Naive thymus-derived CD8-positive, alpha-beta T cell (primary cell): ENCODE measurements at regions not wholly inside any gene's neighbourhood (a gene's known extent, or its start where the extent isn't known, plus 50 kb on each side); places are given as distances from the start of the nearest gene placed in this dataset.
A peak's percentile ranks its signal among the peaks of the same experiment; 100 is the strongest.
"Not testable (repeated sequence)": the region's sequence is repeated elsewhere in the genome, so short reads cannot be mapped to it uniquely, and the experiment has no call there.

Experiments
- ATAC-seq, 2 donors: fragments of 150-1000 bp; cut with Tn5 transposase in 1 of 2; sonication (Bioruptor Pico), chemical (Tn5 transposase) in 1 of 2; 1 replicate in 1 of 2; 2 replicates in 1 of 2; pipeline ENCODE4 v1.10.0; 2021; ENCODE audit warnings: mild to moderate bottlenecking in 2 of 2, moderate library complexity in 2 of 2
- POLR2A ChIA-PET: fragments of 350-600 bp; sonication (Branson Sonifier 250); formaldehyde crosslinking; loops from one replicate; lab custom pipeline; 2021; ENCODE audit warnings: antibody characterized with exemption; lab: Charles Lee
- DNase-seq, 10 donors: peaks; one replicate each; pipeline versions ENCODE4 v3.0.0 to v3.0.0-alpha.2; 2020 to 2022
- H3K27ac Mint-ChIP-seq, 10 donors: one replicate each; pipeline ENCODE4 v1.8.0; 2020 to 2022; ENCODE audit warnings: mild to moderate bottlenecking in 10 of 10, mixed read lengths in 10 of 10, moderate library complexity in 4 of 10, inconsistent platforms in 1 of 10
- H3K27me3 Mint-ChIP-seq, 5 donors: one replicate each; pipeline ENCODE4 v1.8.0; 2021 to 2022; ENCODE audit warnings: mixed read lengths in 5 of 5
- H3K36me3 Mint-ChIP-seq, 3 donors: one replicate each; pipeline ENCODE4 v1.8.0; 2020 to 2022; ENCODE audit warnings: mixed read lengths in 3 of 3, mild to moderate bottlenecking in 2 of 3, inconsistent platforms in 1 of 3
- H3K4me1 Mint-ChIP-seq, 4 donors: one replicate each; pipeline ENCODE4 v1.8.0; 2021 to 2022; ENCODE audit warnings: mixed read lengths in 4 of 4
- H3K4me3 Mint-ChIP-seq, 10 donors: one replicate each; pipeline ENCODE4 v1.8.0; 2020 to 2022; ENCODE audit warnings: mild to moderate bottlenecking in 10 of 10, mixed read lengths in 10 of 10, moderate library complexity in 6 of 10, inconsistent platforms in 1 of 10
- H3K9me3 Mint-ChIP-seq, 9 donors: one replicate each; pipeline ENCODE4 v1.8.0; 2020 to 2022; ENCODE audit warnings: mixed read lengths in 9 of 9, mild to moderate bottlenecking in 3 of 9, inconsistent platforms in 1 of 9, moderate library complexity in 1 of 9

GRCh38 chr2:132276571-132276981, 114.8 kb upstream of the ANKRD30BL start:
- no peak for ATAC-seq
- Mint-ChIP-seq H3K4me1 (peaks cover 0 to 2% (median 0%) of the 10 kb centered on the region in 4 donors), H3K27ac (no peak overlapping the region), H3K27me3 (peaks cover 5 to 9% (median 6%) of the 10 kb centered on the region in 5 donors), H3K9me3 (peaks cover 0 to 23% (median 11%) of the 10 kb centered on the region in 9 donors), H3K36me3 (peaks cover 0 to 4% (median 3%) of the 10 kb centered on the region in 3 donors), H3K4me3 (no peak overlapping the region)
- POLR2A ChIA-PET = no interaction called here
- no peak for DNase-seq

- H3K4me1 Mint-ChIP-seq = peaks cover 0 to 2% (median 0%) of the 10 kb centered on the region in 4 donors
- ATAC-seq = no peak
- peaks cover 0 to 4% (median 3%) of the 10 kb centered on the region in 3 donors for H3K36me3 Mint-ChIP-seq
- DNase-seq = no peak
- POLR2A ChIA-PET = no interaction called here
- no peak overlapping the region for H3K27ac Mint-ChIP-seq
- peaks cover 7 to 16% (median 11%) of the 10 kb centered on the region in 5 donors for H3K27me3 Mint-ChIP-seq
- H3K4me3 Mint-ChIP-seq = no peak overlapping the region
- peaks cover 0 to 23% (median 12%) of the 10 kb centered on the region in 9 donors for H3K9me3 Mint-ChIP-seq
Observed at GRCh38 chr2:132278267-132278666, 116.5 kb upstream of the ANKRD30BL start.

GRCh38 chr2:132279344-132279743, 117.6 kb upstream of the ANKRD30BL start:
- Mint-ChIP-seq H3K27ac (no peak overlapping the region), H3K4me1 (peaks cover 0 to 2% (median 0%) of the 10 kb centered on the region in 4 donors), H3K36me3 (peaks cover 0 to 4% (median 3%) of the 10 kb centered on the region in 3 donors), H3K27me3 (peaks cover 5 to 16% (median 7%) of the 10 kb centered on the region in 5 donors), H3K9me3 (peaks cover 0 to 20% (median 12%) of the 10 kb centered on the region in 9 donors), H3K4me3 (no peak overlapping the region)
- DNase-seq = no peak
- ATAC-seq = no peak
- POLR2A ChIA-PET = no interaction called here

DNA sequence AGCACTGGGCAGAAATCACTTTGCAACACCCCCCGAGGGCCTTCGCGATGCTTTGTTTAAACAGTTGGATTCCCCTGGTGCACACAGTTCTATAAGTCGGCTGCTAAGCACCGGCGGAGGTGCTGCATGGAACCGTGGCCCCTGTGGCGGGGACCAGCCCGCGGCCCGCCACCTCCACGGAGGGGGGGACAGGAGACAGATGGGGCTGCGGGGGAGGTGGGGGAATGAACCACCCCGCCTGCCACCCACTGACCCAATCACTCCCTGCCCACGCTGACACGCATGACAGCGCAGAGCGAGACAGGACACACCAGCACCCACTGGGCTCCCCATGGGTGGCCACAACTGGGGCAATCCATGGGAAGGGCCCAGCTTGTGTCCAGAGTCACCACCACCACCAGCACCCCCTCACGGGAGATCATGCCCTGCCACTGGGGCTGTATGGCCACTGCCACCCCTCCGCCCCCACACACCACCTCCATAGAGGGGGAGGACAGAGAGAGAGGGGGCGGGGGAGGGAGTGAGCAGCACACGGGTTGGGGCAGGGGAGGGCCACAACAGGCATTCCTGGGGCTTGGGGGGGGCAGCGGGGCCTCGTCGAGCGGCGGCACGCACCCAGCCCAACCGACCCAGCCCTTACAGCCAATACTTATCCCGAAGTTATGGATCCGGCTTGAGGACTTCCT, 118.3 kb upstream of the ANKRD30BL start:
- no peak for ATAC-seq
- H3K27ac Mint-ChIP-seq = no peak overlapping the region
- peaks cover 0 to 20% (median 12%) of the 10 kb centered on the region in 9 donors for H3K9me3 Mint-ChIP-seq

GRCh38 chr2:132280912-132281311, 119.2 kb upstream of the ANKRD30BL start:
- DNase-seq (no peak), ATAC-seq (no peak)
- H3K27ac Mint-ChIP-seq = peak overlapping the region in 1 of 10 donors; percentile 46
- H3K4me1 Mint-ChIP-seq = peaks cover 0 to 2% (median 0%) of the 10 kb centered on the region in 4 donors
- no peak overlapping the region for H3K4me3 Mint-ChIP-seq
- peaks cover 4 to 16% (median 7%) of the 10 kb centered on the region in 5 donors for H3K27me3 Mint-ChIP-seq
- H3K36me3 Mint-ChIP-seq = peaks cover 0 to 3% (median 2%) of the 10 kb centered on the region in 3 donors
- POLR2A ChIA-PET = no interaction called here
- peaks cover 0 to 20% (median 12%) of the 10 kb centered on the region in 9 donors for H3K9me3 Mint-ChIP-seq

More for the DNA sequence above, 118.3 kb upstream of the ANKRD30BL start:
- Mint-ChIP-seq H3K4me3 (no peak overlapping the region), H3K36me3 (peaks cover 0 to 4% (median 3%) of the 10 kb centered on the region in 3 donors), H3K27me3 (peaks cover 4 to 16% (median 7%) of the 10 kb centered on the region in 5 donors), H3K4me1 (peaks cover 0 to 2% (median 0%) of the 10 kb centered on the region in 4 donors)
- DNase-seq = no peak
- POLR2A ChIA-PET = no interaction called here

GRCh38 chr2:132282104-132282503, 120.4 kb upstream of the ANKRD30BL start:
- H3K27ac Mint-ChIP-seq, H3K4me1 Mint-ChIP-seq, DNase-seq, ATAC-seq, H3K36me3 Mint-ChIP-seq, POLR2A ChIA-PET, H3K4me3 Mint-ChIP-seq: not testable (repeated sequence)
- Mint-ChIP-seq H3K27me3 (peaks cover 4 to 16% (median 6%) of the 10 kb centered on the region in 5 donors), H3K9me3 (peaks cover 0 to 16% (median 12%) of the 10 kb centered on the region in 9 donors)

- ATAC-seq = no peak
- Mint-ChIP-seq H3K4me3 (no peak overlapping the region), H3K36me3 (peaks cover 0 to 1% (median under 1%) of the 10 kb centered on the region in 3 donors), H3K27ac (no peak overlapping the region), H3K27me3 (peaks cover 4 to 15% (median 6%) of the 10 kb centered on the region in 5 donors), H3K4me1 (peaks cover 0 to under 1% (median 0%) of the 10 kb centered on the region in 4 donors), H3K9me3 (peaks cover 0 to 14% (median 6%) of the 10 kb centered on the region in 9 donors)
- POLR2A ChIA-PET = no interaction called here
- no peak for DNase-seq
Observed at GRCh38 chr2:132282911-132283310, 121.2 kb upstream of the ANKRD30BL start.

DNA sequence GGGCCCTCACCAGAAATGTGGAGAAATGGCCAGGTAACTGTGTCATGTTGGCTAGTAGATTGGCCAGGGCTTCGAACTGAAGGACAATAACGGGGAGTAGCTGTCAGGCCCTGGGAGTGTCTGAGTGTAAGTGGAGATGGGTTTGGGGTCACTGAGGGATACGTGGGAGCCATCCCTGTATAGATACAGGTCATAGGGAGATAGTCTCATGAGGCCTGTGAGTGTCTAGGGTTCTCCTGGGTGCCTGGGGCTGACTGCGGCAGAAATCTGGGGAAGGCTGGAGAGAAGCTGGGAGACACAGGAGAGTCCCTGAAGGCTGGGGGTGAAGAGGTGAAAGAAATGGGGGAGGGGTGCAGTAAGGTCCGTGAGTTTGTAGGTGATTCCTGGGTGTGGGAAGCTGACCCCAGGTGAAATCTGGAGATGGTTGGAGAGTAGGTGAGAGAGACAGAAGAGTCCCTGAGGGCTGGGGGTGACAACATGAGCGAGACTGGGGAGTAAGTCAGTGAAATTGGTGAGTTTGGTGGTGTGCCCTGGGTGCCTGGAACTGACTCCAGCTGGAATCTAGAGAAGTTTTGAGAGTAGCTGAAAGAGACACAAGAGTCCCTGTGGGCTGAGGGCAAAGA, 124.6 kb upstream of the ANKRD30BL start:
- ATAC-seq, H3K4me1 Mint-ChIP-seq, H3K9me3 Mint-ChIP-seq, H3K36me3 Mint-ChIP-seq, POLR2A ChIA-PET, H3K4me3 Mint-ChIP-seq, DNase-seq, H3K27ac Mint-ChIP-seq: not testable (repeated sequence)
- H3K27me3 Mint-ChIP-seq = peaks cover 3 to 12% (median 6%) of the 10 kb centered on the region in 5 donors

DNA sequence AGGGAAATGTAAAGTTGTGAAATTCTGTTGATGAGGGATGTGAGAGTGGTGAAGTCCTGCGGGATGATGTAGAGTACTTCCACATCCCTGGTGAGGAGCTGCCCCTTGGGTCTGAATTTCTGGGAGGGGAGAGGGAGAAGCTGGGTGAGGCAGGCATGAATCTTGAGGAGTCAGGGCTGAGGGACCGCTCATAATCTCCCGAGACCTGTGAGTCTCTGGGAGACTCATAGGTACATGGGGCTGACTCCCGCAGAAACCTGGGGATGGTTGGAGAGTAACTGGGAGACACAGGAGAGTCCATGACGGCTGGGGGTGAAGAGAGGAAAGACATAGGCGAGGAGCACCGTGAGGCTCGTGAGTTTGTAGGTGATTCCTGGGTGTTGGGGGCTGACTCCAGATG, 126.2 kb upstream of the ANKRD30BL start:
- H3K27ac Mint-ChIP-seq, H3K36me3 Mint-ChIP-seq, H3K9me3 Mint-ChIP-seq, H3K4me3 Mint-ChIP-seq, H3K27me3 Mint-ChIP-seq, H3K4me1 Mint-ChIP-seq, ATAC-seq, POLR2A ChIA-PET: not testable (repeated sequence)
- peak in 2 of 10 donors; percentile 13 to 73 for DNase-seq

GRCh38 chr2:132289138-132289537, 127.4 kb upstream of the ANKRD30BL start:
- H3K4me1 Mint-ChIP-seq, ATAC-seq, H3K27me3 Mint-ChIP-seq, H3K36me3 Mint-ChIP-seq, H3K9me3 Mint-ChIP-seq, H3K27ac Mint-ChIP-seq, H3K4me3 Mint-ChIP-seq, POLR2A ChIA-PET, DNase-seq: not testable (repeated sequence)

DNA sequence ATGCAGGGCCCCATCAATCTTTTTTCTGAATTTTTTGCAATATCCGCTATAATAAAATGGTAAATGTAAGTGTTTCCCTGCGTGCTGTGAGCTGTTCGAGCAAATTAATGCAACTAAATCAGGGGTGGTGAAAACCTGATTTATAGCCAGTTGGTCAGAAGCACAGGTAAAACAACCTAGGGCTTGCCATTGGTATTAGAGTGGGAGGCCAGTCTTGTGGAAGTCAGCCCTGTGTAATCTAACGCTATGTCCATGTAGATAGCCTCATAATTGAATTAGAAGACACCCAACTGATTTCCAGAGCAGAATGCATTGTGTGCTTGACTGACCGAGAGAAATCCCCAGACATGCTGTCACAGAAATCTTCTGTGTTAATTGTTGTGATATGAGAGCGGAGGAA, 126.8 kb upstream of the GPR39 start:
- H3K9me3 Mint-ChIP-seq, H3K4me1 Mint-ChIP-seq, DNase-seq, H3K4me3 Mint-ChIP-seq, ATAC-seq, H3K27ac Mint-ChIP-seq, H3K27me3 Mint-ChIP-seq, POLR2A ChIA-PET, H3K36me3 Mint-ChIP-seq: not testable (repeated sequence)

DNA sequence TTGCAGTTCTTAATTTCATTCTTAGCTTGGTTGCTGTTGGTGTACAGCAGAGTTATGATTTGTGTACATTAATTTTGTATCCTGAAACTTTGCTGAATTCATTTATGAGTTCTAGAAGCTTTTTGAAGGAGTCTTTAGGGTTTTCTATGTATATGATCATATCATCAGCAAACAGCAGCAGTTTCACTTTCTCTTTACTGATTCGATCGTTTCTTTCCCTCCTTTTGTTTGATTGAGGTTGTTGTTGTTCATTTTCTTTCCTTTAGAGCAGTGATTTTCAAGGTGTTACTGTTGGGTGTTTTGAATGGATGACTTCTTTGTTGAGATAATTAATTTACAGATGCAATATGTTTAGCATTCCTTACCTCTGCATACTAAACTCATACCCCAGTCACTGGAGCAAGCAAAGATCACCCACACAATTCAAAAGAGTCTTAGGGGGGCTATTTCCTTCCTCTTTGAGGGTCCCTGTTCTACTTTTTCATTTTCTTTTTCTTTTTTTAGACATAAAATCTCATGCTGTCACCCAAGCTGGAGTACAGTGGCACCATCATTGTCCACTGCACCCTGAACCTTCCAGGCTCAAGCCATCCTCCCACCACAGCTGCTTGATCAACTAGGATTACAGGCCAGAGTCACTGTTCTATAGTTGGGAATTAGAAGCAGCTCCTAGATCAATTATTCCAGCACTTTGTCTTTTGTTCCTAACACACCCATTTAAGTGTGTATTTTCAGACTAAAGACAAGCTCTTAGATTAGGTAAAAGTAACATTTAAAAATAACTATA, 115.8 kb upstream of the GPR39 start:
- ATAC-seq, POLR2A ChIA-PET, H3K36me3 Mint-ChIP-seq, DNase-seq, H3K9me3 Mint-ChIP-seq: not testable (repeated sequence)
- H3K27ac Mint-ChIP-seq = peak overlapping the region in 4 of 10 donors; percentile 44 to 85 (median 80)
- peak overlapping the region; percentile 59 to 86 (median 74) for H3K4me3 Mint-ChIP-seq
- peaks cover 0 to 12% (median 10%) of the 10 kb centered on the region in 4 donors for H3K4me1 Mint-ChIP-seq
- H3K27me3 Mint-ChIP-seq = peaks cover 6 to 21% (median 11%) of the 10 kb centered on the region in 5 donors
